GM21717 (cell line): ENCODE measurements at regions not wholly inside any gene's neighbourhood (a gene's known extent, or its start where the extent isn't known, plus 50 kb on each side); places are given as distances from the start of the nearest gene placed in this dataset.

ENCODE experiments used
- ATAC-seq: cut with Tn5 transposase; IDR thresholded peaks from one replicate; pipeline ENCODE4 v1.9.1; 2021; ENCODE audit warnings: mild to moderate bottlenecking, moderate library complexity; ENCODE audit not compliant: unreplicated experiment

GRCh38 chr5:107266100-107266499, 404.6 kb downstream of the EFNA5 start:
- ATAC-seq: no peak

- no peak for ATAC-seq
Measured at GRCh38 chr5:107265193-107265592, 405.5 kb downstream of the EFNA5 start.

GRCh38 chr5:107263387-107264018, 407.2 kb downstream of the EFNA5 start:
- ATAC-seq: peak; percentile 78

GRCh38 chr5:107257885-107258520, 412.7 kb downstream of the EFNA5 start:
- ATAC-seq: peak; percentile 81

GRCh38 chr5:107254902-107255234, 415.9 kb downstream of the EFNA5 start:
- ATAC-seq: no peak

GRCh38 chr5:107254214-107254901, 416.4 kb downstream of the EFNA5 start:
- ATAC-seq: no peak

GRCh38 chr5:107253246-107253645, 417.5 kb downstream of the EFNA5 start:
- ATAC-seq: no peak

- no peak for ATAC-seq
Measured at GRCh38 chr5:107251151-107251550, 419.6 kb downstream of the EFNA5 start.

- ATAC-seq: no peak
Measured at GRCh38 chr5:107248066-107248695, 422.6 kb downstream of the EFNA5 start.

- ATAC-seq: no peak
Measured at GRCh38 chr5:107247427-107247826, 423.3 kb downstream of the EFNA5 start.

GRCh38 chr5:107243220-107243579, 427.5 kb downstream of the EFNA5 start:
- ATAC-seq: no peak

GRCh38 chr5:107242411-107243219, 428.1 kb downstream of the EFNA5 start:
- ATAC-seq: no peak

GRCh38 chr5:107241841-107242240, 428.9 kb downstream of the EFNA5 start:
- no peak for ATAC-seq

GRCh38 chr5:107235167-107235566, 435.6 kb downstream of the EFNA5 start:
- ATAC-seq: no peak

GRCh38 chr5:107232788-107233187, 437.9 kb downstream of the EFNA5 start:
- ATAC-seq: no peak

- no peak for ATAC-seq
Measured at GRCh38 chr5:107232293-107232692, 438.4 kb downstream of the EFNA5 start.

GRCh38 chr5:107231191-107231590, 439.5 kb downstream of the EFNA5 start:
- ATAC-seq: no peak

- ATAC-seq: no peak
Measured at GRCh38 chr5:107230367-107230766, 440.4 kb downstream of the EFNA5 start.

GRCh38 chr5:107228226-107228625, 442.5 kb downstream of the EFNA5 start:
- no peak for ATAC-seq

GRCh38 chr5:107224272-107224671, 446.5 kb downstream of the EFNA5 start:
- ATAC-seq: no peak

GRCh38 chr5:107223066-107223465, 447.7 kb downstream of the EFNA5 start:
- ATAC-seq: no peak
